DND-41 (cell line): ENCODE measurements at regions not wholly inside any gene's neighbourhood (a gene's known extent, or its start where the extent isn't known, plus 50 kb on each side); places are given as distances from the start of the nearest gene placed in this dataset.

Source experiments
- ATAC-seq: fragments of 200-7000 bp; cut with Tn5 transposase; 3 replicates; pipeline ENCODE4 v1.9.1; 2021; ENCODE audit warnings: low read depth; ENCODE audit not compliant: insufficient read depth
- DNase-seq: peaks from one replicate; pipeline ENCODE4 v3.0.0-alpha.2; 2020
- H2AFZ ChIP-seq: 2 replicates; pipeline ENCODE4 v1.6.0; 2012; ENCODE audit warnings: low read depth, low read length
- H3K27ac ChIP-seq: 2 replicates; pipeline ENCODE4 v1.5.1; 2012; ENCODE audit warnings: low read length, inconsistent platforms
- H3K27me3 ChIP-seq: fragments of 200-600 bp; sonication (generic); 2 replicates; pipeline ENCODE4 v1.6.0; 2012; ENCODE audit warnings: low read length, mild to moderate bottlenecking, inconsistent platforms; ENCODE audit not compliant: insufficient read depth, poor library complexity
- H3K36me3 ChIP-seq: 2 replicates; pipeline ENCODE4 v1.5.1; 2012; ENCODE audit warnings: low read length, inconsistent platforms; ENCODE audit not compliant: insufficient read depth
- H3K4me1 ChIP-seq: 2 replicates; pipeline ENCODE4 v1.5.1; 2012; ENCODE audit warnings: mild to moderate bottlenecking, low read length; ENCODE audit not compliant: insufficient read depth
- H3K4me2 ChIP-seq: 2 replicates; pipeline ENCODE4 v1.6.0; 2012; ENCODE audit warnings: mild to moderate bottlenecking, moderate library complexity, low read length, inconsistent platforms; ENCODE audit not compliant: insufficient read depth
- H3K4me3 ChIP-seq, 2 experiments: fragments of 200-600 bp in 1 of 2; shearing (Covaris generic) in 1 of 2; 2 replicates each; pipeline ENCODE4 v1.5.1; 2012 to 2016; ENCODE audit warnings: inconsistent platforms in 2 of 2, low read length in 2 of 2, mild to moderate bottlenecking in 2 of 2, low read depth in 1 of 2, moderate library complexity in 1 of 2
- H3K79me2 ChIP-seq: 2 replicates; pipeline ENCODE4 v1.6.0; 2012; ENCODE audit warnings: low read length, inconsistent platforms; ENCODE audit not compliant: insufficient read depth
- H3K9ac ChIP-seq: 2 replicates; pipeline ENCODE4 v1.6.0; 2012; ENCODE audit warnings: low read depth, mild to moderate bottlenecking, inconsistent platforms, low read length, moderate library complexity
- H3K9me3 ChIP-seq: 2 replicates; pipeline ENCODE4 v1.5.1; 2012; ENCODE audit warnings: low read length, moderate library complexity, mild to moderate bottlenecking, inconsistent platforms; ENCODE audit not compliant: insufficient read depth, severe bottlenecking
- H4K20me1 ChIP-seq: 2 replicates; pipeline ENCODE4 v1.6.0; 2012; ENCODE audit warnings: low read length; ENCODE audit not compliant: insufficient read depth
- CTCF ChIP-seq: IDR thresholded peaks from 2 replicates; pipeline ENCODE4 v1.5.1; 2012; ENCODE audit warnings: borderline replicate concordance, low read length, moderate library complexity, mild to moderate bottlenecking; ENCODE audit not compliant: poor library complexity, severe bottlenecking; ENCODE audit errors: extremely low read depth
- EZH2 ChIP-seq: IDR thresholded peaks from 3 replicates; pipeline ENCODE4 v1.6.1; 2012; ENCODE audit warnings: borderline replicate concordance, low read depth, mild to moderate bottlenecking, moderate library complexity, low read length, inconsistent platforms; ENCODE audit not compliant: severe bottlenecking

- no peak overlapping the region for H3K27ac ChIP-seq
- no peak overlapping the region for H3K4me2 ChIP-seq
- H3K9ac ChIP-seq: no peak overlapping the region
- H3K36me3 ChIP-seq: no peaks in the 10 kb centered on the region
- H2AFZ ChIP-seq: no peak overlapping the region
- H3K79me2 ChIP-seq: no peaks in the 10 kb centered on the region
- DNase-seq (no peak), ATAC-seq (no peak)
- no peaks in the 10 kb centered on the region for H3K9me3 ChIP-seq
- no peak overlapping the region for H3K4me3 ChIP-seq
- no peaks in the 10 kb centered on the region for H3K27me3 ChIP-seq
- no peaks in the 10 kb centered on the region for H4K20me1 ChIP-seq
- no peaks in the 10 kb centered on the region for H3K4me1 ChIP-seq
- TF ChIP-seq CTCF (no peak), EZH2 (no peak)
Measured at GRCh38 chr2:154978710-154979109, 280.2 kb downstream of the KCNJ3 start.

GRCh38 chr2:154978244-154978643, 279.7 kb downstream of the KCNJ3 start:
- no peaks in the 10 kb centered on the region for H3K4me1 ChIP-seq
- TF ChIP-seq EZH2 (no peak), CTCF (no peak)
- no peaks in the 10 kb centered on the region for H3K36me3 ChIP-seq
- ATAC-seq (no peak), DNase-seq (no peak)
- H3K4me2 ChIP-seq: no peak overlapping the region
- H3K27ac ChIP-seq: no peak overlapping the region
- H3K9ac ChIP-seq: no peak overlapping the region
- H3K27me3 ChIP-seq: no peaks in the 10 kb centered on the region
- no peak overlapping the region for H3K4me3 ChIP-seq
- no peaks in the 10 kb centered on the region for H4K20me1 ChIP-seq
- H2AFZ ChIP-seq: no peak overlapping the region
- H3K9me3 ChIP-seq: no peaks in the 10 kb centered on the region
- no peaks in the 10 kb centered on the region for H3K79me2 ChIP-seq

- no peak overlapping the region for H3K27ac ChIP-seq
- no peak for DNase-seq
- H3K9me3 ChIP-seq: no peaks in the 10 kb centered on the region
- ATAC-seq: no peak
- no peaks in the 10 kb centered on the region for H4K20me1 ChIP-seq
- no peaks in the 10 kb centered on the region for H3K36me3 ChIP-seq
- no peak overlapping the region for H3K9ac ChIP-seq
- H3K27me3 ChIP-seq: no peaks in the 10 kb centered on the region
- no peak overlapping the region for H3K4me2 ChIP-seq
- H3K4me1 ChIP-seq: no peaks in the 10 kb centered on the region
- no peak for TF ChIP-seq CTCF
- TF ChIP-seq EZH2: no peak
- H3K79me2 ChIP-seq: no peaks in the 10 kb centered on the region
- H2AFZ ChIP-seq: no peak overlapping the region
- H3K4me3 ChIP-seq: no peak overlapping the region
Measured at GRCh38 chr2:154974041-154974440, 275.5 kb downstream of the KCNJ3 start.

- H3K36me3 ChIP-seq: no peaks in the 10 kb centered on the region
- ATAC-seq (no peak), DNase-seq (no peak)
- H3K4me2 ChIP-seq: no peak overlapping the region
- H3K79me2 ChIP-seq: no peaks in the 10 kb centered on the region
- no peak overlapping the region for H3K27ac ChIP-seq
- H2AFZ ChIP-seq: no peak overlapping the region
- no peak overlapping the region for H3K9ac ChIP-seq
- H3K9me3 ChIP-seq: no peaks in the 10 kb centered on the region
- no peaks in the 10 kb centered on the region for H3K27me3 ChIP-seq
- TF ChIP-seq CTCF: no peak
- no peak for TF ChIP-seq EZH2
- H4K20me1 ChIP-seq: no peaks in the 10 kb centered on the region
- no peaks in the 10 kb centered on the region for H3K4me1 ChIP-seq
- no peak overlapping the region for H3K4me3 ChIP-seq
Measured at GRCh38 chr2:154963511-154963910, 265.0 kb downstream of the KCNJ3 start.
